Small intestine (tissue), 7 donors: ENCODE measurements at regions not wholly inside any gene's neighbourhood (a gene's known extent, or its start where the extent isn't known, plus 50 kb on each side); places are given as distances from the start of the nearest gene placed in this dataset.

Source experiments
- DNase-seq, 2 donors: peaks; one replicate each; pipeline versions ENCODE4 v3.0.0 to v3.0.0-alpha.2; 2013
- FAIRE-seq: peaks from 2 replicates; lab custom pipeline; 2012; peaks lifted over from hg19 to GRCh38; lab: Jason Lieb, UNC
- H3K27ac ChIP-seq, 3 donors: one replicate each; pipeline ENCODE4 v1.5.1; 2013; ENCODE audit warnings: low read length in 2 of 3, mild to moderate bottlenecking in 2 of 3, control low read depth in 1 of 3, inconsistent platforms in 1 of 3, low read depth in 1 of 3, moderate library complexity in 1 of 3
- H3K27me3 ChIP-seq, 3 donors: one replicate each; pipeline ENCODE4 v1.6.1; 2013; ENCODE audit warnings: low read length in 3 of 3, inconsistent platforms in 1 of 3; ENCODE audit not compliant: control insufficient read depth in 3 of 3, insufficient read depth in 3 of 3
- H3K36me3 ChIP-seq, 3 donors: one replicate each; pipeline ENCODE4 v1.6.1; 2013; ENCODE audit warnings: low read length in 3 of 3, inconsistent platforms in 1 of 3, low read depth in 1 of 3, mild to moderate bottlenecking in 1 of 3, moderate library complexity in 1 of 3; ENCODE audit not compliant: control insufficient read depth in 3 of 3, insufficient read depth in 2 of 3
- H3K4me1 ChIP-seq, 3 donors: one replicate each; pipeline ENCODE4 v1.6.1; 2013; ENCODE audit warnings: low read length in 2 of 3, inconsistent platforms in 1 of 3, low read depth in 1 of 3, mild to moderate bottlenecking in 1 of 3, moderate library complexity in 1 of 3; ENCODE audit not compliant: control insufficient read depth in 3 of 3, insufficient read depth in 2 of 3
- H3K4me3 ChIP-seq, 3 donors: one replicate each; pipeline ENCODE4 v1.5.1; 2013; ENCODE audit warnings: low read length in 3 of 3, control low read depth in 1 of 3, inconsistent platforms in 1 of 3, low read depth in 1 of 3, mild to moderate bottlenecking in 1 of 3, moderate library complexity in 1 of 3
- H3K9me3 ChIP-seq, 2 donors: one replicate each; pipeline ENCODE4 v1.6.1; 2013; ENCODE audit warnings: low read depth in 1 of 2, low read length in 1 of 2; ENCODE audit not compliant: control insufficient read depth in 2 of 2, insufficient read depth in 1 of 2
- WGBS, 3 donors: extraction: QIAGEN DNeasy Blood & Tissue Kit; methylation state at CpG; one replicate each; pipeline ENCODE4 v1.1.7; 2013; 5-methylcytosine and 5-hydroxymethylcytosine counted together
- donor health status: healthy with polysubstance abuse.
- donor health status: control.
- donor health status: control.
- donor health status: Bipolar disorder and iron deficiency.
- donor health status: healthy.

GRCh38 chr1:30619619-30620018, 103.8 kb downstream of the MATN1 start:
- 72 to 77% (median 72%) methylated on average over 4 of the region's 4 CpGs for WGBS, 3 donors
- FAIRE-seq = no peak

DNA sequence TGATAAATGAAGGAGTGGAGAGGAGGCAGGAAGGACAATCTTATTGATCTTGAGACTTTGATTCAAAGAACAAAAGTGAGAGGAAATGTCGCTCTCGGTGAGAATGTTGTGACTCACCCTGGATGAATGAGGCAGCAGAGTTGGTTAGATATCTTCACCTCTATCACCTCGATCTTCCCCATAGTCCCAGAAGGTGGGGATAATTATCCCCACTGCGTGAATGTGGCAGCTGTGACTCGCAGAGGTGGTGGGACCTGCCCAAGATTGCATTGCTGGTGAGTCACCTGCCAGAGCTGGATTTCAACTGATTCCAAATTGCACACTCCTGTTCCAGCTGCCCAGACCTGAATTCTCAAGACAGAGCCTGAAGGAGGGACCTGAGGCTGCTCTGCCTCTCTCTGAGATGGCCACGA, 105.0 kb downstream of the MATN1 start:
- FAIRE-seq (no peak), DNase-seq (peak in 1 of 2 donors; percentile 3)
- peaks cover 0 to 3% of the 10 kb centered on the region in 2 donors for H3K9me3 ChIP-seq
- 13 to 45% (median 13%) methylated on average over 6 of the region's 6 CpGs for WGBS, 3 donors
- H3K4me1 ChIP-seq = no peaks in the 10 kb centered on the region
- H3K27ac ChIP-seq = no peak overlapping the region
- no peak overlapping the region for H3K4me3 ChIP-seq
- no peaks in the 10 kb centered on the region for H3K36me3 ChIP-seq
- peaks cover 0 to 10% (median 6%) of the 10 kb centered on the region in 3 donors for H3K27me3 ChIP-seq

More at GRCh38 chr1:30619619-30620018, 103.8 kb downstream of the MATN1 start:
- H3K27ac ChIP-seq = no peak overlapping the region
- H3K27me3 ChIP-seq = peaks cover 0 to 10% (median 6%) of the 10 kb centered on the region in 3 donors
- no peak for DNase-seq
- H3K36me3 ChIP-seq = no peaks in the 10 kb centered on the region
- no peak overlapping the region for H3K4me3 ChIP-seq
- no peaks in the 10 kb centered on the region for H3K4me1 ChIP-seq
- H3K9me3 ChIP-seq = peaks cover 0 to 3% of the 10 kb centered on the region in 2 donors

GRCh38 chr1:30616759-30617158, 106.6 kb downstream of the MATN1 start:
- no peak overlapping the region for H3K27ac ChIP-seq
- no peak overlapping the region for H3K4me3 ChIP-seq
- no peak for FAIRE-seq
- no peak for DNase-seq
- 77 to 86% (median 86%) methylated on average over 7 of the region's 7 CpGs for WGBS, 3 donors
- no peaks in the 10 kb centered on the region for H3K36me3 ChIP-seq
- no peaks in the 10 kb centered on the region for H3K4me1 ChIP-seq
- peaks cover 0 to 7% (median 6%) of the 10 kb centered on the region in 3 donors for H3K27me3 ChIP-seq
- no peaks in the 10 kb centered on the region for H3K9me3 ChIP-seq

GRCh38 chr1:30615816-30616590, 107.4 kb downstream of the MATN1 start:
- 88 to 92% (median 89%) methylated on average over 8 of the region's 8 CpGs for WGBS, 3 donors
- no peak overlapping the region for H3K27ac ChIP-seq
- H3K9me3 ChIP-seq = no peaks in the 10 kb centered on the region
- H3K4me1 ChIP-seq = no peaks in the 10 kb centered on the region
- FAIRE-seq (no peak), DNase-seq (no peak)
- peaks cover 0 to 6% (median 5%) of the 10 kb centered on the region in 3 donors for H3K27me3 ChIP-seq
- H3K36me3 ChIP-seq = no peaks in the 10 kb centered on the region
- no peak overlapping the region for H3K4me3 ChIP-seq

DNA sequence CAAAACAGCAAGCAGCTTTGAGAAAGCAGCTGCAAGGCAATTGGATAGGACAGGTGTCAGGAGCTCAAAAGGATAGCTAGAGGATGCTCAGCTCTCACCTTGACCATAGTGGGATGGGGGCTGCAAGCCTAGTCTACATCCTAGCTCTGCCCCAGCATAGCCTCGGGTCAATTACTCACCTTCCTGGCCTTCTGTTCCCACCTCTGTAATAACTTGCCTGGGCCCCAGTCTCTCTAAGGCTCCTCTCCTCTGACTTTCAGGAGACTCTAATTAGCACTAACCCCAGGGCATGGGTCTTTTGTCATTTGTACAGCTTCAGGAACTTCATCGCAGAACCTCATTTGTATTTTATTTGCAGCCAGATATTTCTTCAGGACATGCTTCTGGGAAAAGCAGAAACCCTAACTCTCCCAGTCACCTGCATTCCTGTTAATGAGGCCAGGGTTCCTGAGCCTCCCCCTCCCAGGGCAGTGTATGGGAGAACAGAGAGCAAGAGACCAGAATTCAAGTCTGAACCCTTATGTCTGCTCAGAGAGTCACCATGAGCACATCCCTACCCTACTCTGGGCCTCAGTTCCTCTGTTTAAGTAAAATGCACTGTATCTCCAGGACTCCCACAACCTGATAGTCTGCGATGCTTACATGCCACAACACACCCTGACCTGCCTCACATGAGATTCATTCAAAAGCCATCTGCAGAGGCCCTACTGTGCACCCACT, 108.1 kb downstream of the MATN1 start:
- Histone ChIP-seq H3K27ac (no peak overlapping the region), H3K36me3 (no peaks in the 10 kb centered on the region), H3K4me3 (no peak overlapping the region), H3K4me1 (no peaks in the 10 kb centered on the region), H3K9me3 (no peaks in the 10 kb centered on the region), H3K27me3 (peaks cover 0 to 6% (median 5%) of the 10 kb centered on the region in 3 donors)
- WGBS, 3 donors = 80 to 88% (median 81%) methylated on average over 3 of the region's 3 CpGs
- no peak for FAIRE-seq
- DNase-seq = no peak

- Histone ChIP-seq H3K27me3 (no peaks in the 10 kb centered on the region), H3K9me3 (no peaks in the 10 kb centered on the region), H3K4me3 (no peak overlapping the region), H3K27ac (no peak overlapping the region), H3K36me3 (no peaks in the 10 kb centered on the region), H3K4me1 (no peaks in the 10 kb centered on the region)
- 68 to 80% (median 70%) methylated on average over 1 of the region's 1 CpG for WGBS, 3 donors
- FAIRE-seq (no peak), DNase-seq (no peak)
These were observed 110.2 kb downstream of the MATN1 start for GRCh38 chr1:30613188-30613587.

GRCh38 chr1:30612536-30613065, 110.8 kb downstream of the MATN1 start:
- Histone ChIP-seq H3K4me3 (no peak overlapping the region), H3K9me3 (no peaks in the 10 kb centered on the region), H3K4me1 (no peaks in the 10 kb centered on the region), H3K27ac (no peak overlapping the region), H3K36me3 (no peaks in the 10 kb centered on the region), H3K27me3 (no peaks in the 10 kb centered on the region)
- no peak for FAIRE-seq
- peak in 1 of 2 donors; percentile 20 for DNase-seq
- 57 to 74% (median 59%) methylated on average over 1 of the region's 1 CpG for WGBS, 3 donors

DNA sequence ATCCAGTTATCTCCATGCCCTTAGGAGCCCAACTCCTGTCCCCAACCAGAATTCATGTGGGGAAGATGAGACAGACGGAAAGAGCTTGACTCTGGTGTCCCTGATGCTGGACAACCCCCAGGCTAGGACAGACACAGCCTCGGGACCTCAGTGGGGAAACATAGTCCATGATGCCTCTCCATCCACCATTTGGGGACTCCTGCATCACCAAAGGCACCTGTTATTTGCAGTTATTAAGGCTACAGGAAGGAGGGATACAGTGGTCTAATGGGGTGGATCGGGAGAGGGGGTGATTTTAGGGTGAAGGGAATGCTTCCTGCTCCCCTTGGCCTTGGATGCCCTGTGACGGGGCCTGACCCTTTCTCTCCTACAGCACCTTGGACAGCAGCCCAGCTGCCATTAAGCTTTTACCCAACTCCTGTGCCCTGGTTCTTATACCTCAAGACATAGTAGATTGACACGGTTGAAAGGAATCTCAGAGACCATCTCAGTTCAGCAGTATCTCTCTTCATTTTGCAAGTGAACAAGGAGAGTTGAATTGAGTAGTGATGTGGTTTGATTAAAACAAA, 111.6 kb downstream of the MATN1 start:
- no peaks in the 10 kb centered on the region for H3K27me3 ChIP-seq
- H3K27ac ChIP-seq = no peak overlapping the region
- no peaks in the 10 kb centered on the region for H3K9me3 ChIP-seq
- no peak overlapping the region for H3K4me3 ChIP-seq
- no peaks in the 10 kb centered on the region for H3K36me3 ChIP-seq
- no peak for DNase-seq
- FAIRE-seq = no peak
- H3K4me1 ChIP-seq = no peaks in the 10 kb centered on the region
- WGBS, 3 donors = 49 to 62% (median 57%) methylated on average over 5 of the region's 5 CpGs
